ENCODE measurements at regions not wholly inside any gene's neighbourhood (a gene's known extent, or its start where the extent isn't known, plus 50 kb on each side); places are given as distances from the start of the nearest gene placed in this dataset.

DNA sequence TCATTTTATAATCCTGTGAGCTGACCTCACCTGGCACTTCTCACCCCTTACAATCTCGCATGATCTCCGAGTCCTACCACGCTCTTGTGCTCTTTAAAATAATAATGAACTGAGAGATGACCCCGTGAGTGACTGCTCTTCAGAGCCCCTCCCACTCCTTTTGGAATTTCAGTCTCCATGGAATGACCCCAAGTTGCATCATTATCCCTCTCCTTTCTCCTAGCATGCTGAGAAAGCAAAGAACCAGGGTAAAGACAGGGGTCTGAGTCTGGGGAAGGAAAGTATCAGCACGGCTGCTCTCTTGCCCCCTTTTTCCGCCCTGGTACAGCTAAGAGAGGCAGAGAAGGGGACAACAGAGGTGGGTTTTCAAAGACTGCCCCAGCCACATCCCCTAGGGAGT, 178.3 kb upstream of the PLEKHA5 start:
- WGBS (ENCODE audit: insufficient coverage) = 85% methylated on average over 5 of the region's 6 CpGs
- no peak overlapping the region for H3K9ac ChIP-seq (ENCODE audit: low read length)
- no peaks in the 10 kb centered on the region for H3K4me1 ChIP-seq (ENCODE audit: control insufficient read depth in 2 of 2, insufficient read depth in 2 of 2, low read length in 2 of 2)
- H3K4me3 ChIP-seq (ENCODE audit: control extremely low read depth in 1 of 5, extremely low read depth in 1 of 5, insufficient read depth in 1 of 5, low read depth in 2 of 5, low read length in 4 of 5) = no peak overlapping the region
- no peaks in the 10 kb centered on the region for H3K36me3 ChIP-seq (replicated peaks in 1 of 2; ENCODE audit: control extremely low read depth in 1 of 2, control insufficient read depth in 1 of 2, extremely low read depth in 1 of 2, insufficient read depth in 2 of 2, low read length in 1 of 2)
- no peaks in the 10 kb centered on the region for H3K79me2 ChIP-seq (ENCODE audit: control insufficient read depth, insufficient read depth, low read length)
- H3K4me3 Mint-ChIP-seq = no peak overlapping the region
- H3K27ac Mint-ChIP-seq = no peak overlapping the region
- ATAC-seq (ENCODE audit: low read depth) = no peak
- intact Hi-C loops (cut with micrococcal nuclease) = no loop called here
- no peak overlapping the region for H2AFZ ChIP-seq (ENCODE audit: insufficient read depth, low read depth, low read length, poor library complexity, severe bottlenecking)
- no peak overlapping the region for H3K27ac ChIP-seq (ENCODE audit: low read length in 2 of 2)
- no peaks in the 10 kb centered on the region for H3K9me3 Mint-ChIP-seq (ENCODE audit: insufficient read depth)
- no peaks in the 10 kb centered on the region for H4K20me1 ChIP-seq (ENCODE audit: control insufficient read depth, insufficient read depth, low read length, poor library complexity, severe bottlenecking)
- H3K4me2 ChIP-seq (replicated peaks; ENCODE audit: low read depth, low read length, poor library complexity, severe bottlenecking) = no peak overlapping the region
- H3K9me3 ChIP-seq (ENCODE audit: control extremely low read depth in 1 of 3, control insufficient read depth in 2 of 3, insufficient read depth in 1 of 3, low read length in 2 of 3) = peaks cover 0 to 5% (median 0%) of the 10 kb centered on the region in 3 donors
- H3K27me3 Mint-ChIP-seq = no peaks in the 10 kb centered on the region
- DNase-seq = no peak
- TF ChIP-seq, protein P1, sequence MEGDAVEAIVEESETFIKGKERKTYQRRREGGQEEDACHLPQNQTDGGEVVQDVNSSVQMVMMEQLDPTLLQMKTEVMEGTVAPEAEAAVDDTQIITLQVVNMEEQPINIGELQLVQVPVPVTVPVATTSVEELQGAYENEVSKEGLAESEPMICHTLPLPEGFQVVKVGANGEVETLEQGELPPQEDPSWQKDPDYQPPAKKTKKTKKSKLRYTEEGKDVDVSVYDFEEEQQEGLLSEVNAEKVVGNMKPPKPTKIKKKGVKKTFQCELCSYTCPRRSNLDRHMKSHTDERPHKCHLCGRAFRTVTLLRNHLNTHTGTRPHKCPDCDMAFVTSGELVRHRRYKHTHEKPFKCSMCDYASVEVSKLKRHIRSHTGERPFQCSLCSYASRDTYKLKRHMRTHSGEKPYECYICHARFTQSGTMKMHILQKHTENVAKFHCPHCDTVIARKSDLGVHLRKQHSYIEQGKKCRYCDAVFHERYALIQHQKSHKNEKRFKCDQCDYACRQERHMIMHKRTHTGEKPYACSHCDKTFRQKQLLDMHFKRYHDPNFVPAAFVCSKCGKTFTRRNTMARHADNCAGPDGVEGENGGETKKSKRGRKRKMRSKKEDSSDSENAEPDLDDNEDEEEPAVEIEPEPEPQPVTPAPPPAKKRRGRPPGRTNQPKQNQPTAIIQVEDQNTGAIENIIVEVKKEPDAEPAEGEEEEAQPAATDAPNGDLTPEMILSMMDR (IDR thresholded peaks at IDR 0.05) = no peak
- TF ChIP-seq EZH2 (IDR thresholded peaks at IDR 0.05; ENCODE audit: borderline replicate concordance, insufficient read depth, low read depth, low read length, poor library complexity, severe bottlenecking) = no peak
- CTCF ChIA-PET = no interaction called here
- H3K27me3 ChIP-seq (replicated peaks in 1 of 4; ENCODE audit: control extremely low read depth in 1 of 4, control insufficient read depth in 3 of 4, insufficient read depth in 4 of 4, low read length in 3 of 4) = no peaks in the 10 kb centered on the region
- POLR2A ChIA-PET = no interaction called here
- H3K4me1 Mint-ChIP-seq = no peaks in the 10 kb centered on the region

GRCh38 chr12:18953505-18953904, 176.0 kb upstream of the PLEKHA5 start:
- Histone ChIP-seq H4K20me1 (ENCODE audit: control insufficient read depth, insufficient read depth, low read length, poor library complexity, severe bottlenecking) (no peaks in the 10 kb centered on the region), H3K79me2 (ENCODE audit: control insufficient read depth, insufficient read depth, low read length) (no peaks in the 10 kb centered on the region), H3K36me3 (replicated peaks in 1 of 2; ENCODE audit: control extremely low read depth in 1 of 2, control insufficient read depth in 1 of 2, extremely low read depth in 1 of 2, insufficient read depth in 2 of 2, low read length in 1 of 2) (no peaks in the 10 kb centered on the region), H3K4me2 (replicated peaks; ENCODE audit: low read depth, low read length, poor library complexity, severe bottlenecking) (no peak overlapping the region), H3K9ac (ENCODE audit: low read length) (no peak overlapping the region), H2AFZ (ENCODE audit: insufficient read depth, low read depth, low read length, poor library complexity, severe bottlenecking) (no peak overlapping the region), H3K9me3 (ENCODE audit: control extremely low read depth in 1 of 3, control insufficient read depth in 2 of 3, insufficient read depth in 1 of 3, low read length in 2 of 3) (peaks cover 0 to 4% (median 0%) of the 10 kb centered on the region in 3 donors), H3K4me1 (ENCODE audit: control insufficient read depth in 2 of 2, insufficient read depth in 2 of 2, low read length in 2 of 2) (no peaks in the 10 kb centered on the region), H3K27ac (ENCODE audit: low read length in 2 of 2) (no peak overlapping the region), H3K4me3 (ENCODE audit: control extremely low read depth in 1 of 5, extremely low read depth in 1 of 5, insufficient read depth in 1 of 5, low read depth in 2 of 5, low read length in 4 of 5) (no peak overlapping the region), H3K27me3 (replicated peaks in 1 of 4; ENCODE audit: control extremely low read depth in 1 of 4, control insufficient read depth in 3 of 4, insufficient read depth in 4 of 4, low read length in 3 of 4) (no peaks in the 10 kb centered on the region)
- Mint-ChIP-seq H3K4me1 (no peaks in the 10 kb centered on the region), H3K4me3 (no peak overlapping the region), H3K27ac (no peak overlapping the region), H3K27me3 (no peaks in the 10 kb centered on the region), H3K9me3 (ENCODE audit: insufficient read depth) (no peaks in the 10 kb centered on the region)
- DNase-seq = no peak
- ATAC-seq (ENCODE audit: low read depth) = no peak
- intact Hi-C loops (cut with micrococcal nuclease) = no loop called here
- TF ChIP-seq, protein P1 (IDR thresholded peaks at IDR 0.05) = no peak
- TF ChIP-seq EZH2 (IDR thresholded peaks at IDR 0.05; ENCODE audit: borderline replicate concordance, insufficient read depth, low read depth, low read length, poor library complexity, severe bottlenecking) = no peak
- ChIA-PET POLR2A (no interaction called here), CTCF (no interaction called here)
- WGBS (ENCODE audit: insufficient coverage) = 29% methylated on average over 1 of the region's 1 CpG

All from B cell (primary cell).